ENCODE measurements at regions not wholly inside any gene's neighbourhood (a gene's known extent, or its start where the extent isn't known, plus 50 kb on each side); places are given as distances from the start of the nearest gene placed in this dataset.

DNA sequence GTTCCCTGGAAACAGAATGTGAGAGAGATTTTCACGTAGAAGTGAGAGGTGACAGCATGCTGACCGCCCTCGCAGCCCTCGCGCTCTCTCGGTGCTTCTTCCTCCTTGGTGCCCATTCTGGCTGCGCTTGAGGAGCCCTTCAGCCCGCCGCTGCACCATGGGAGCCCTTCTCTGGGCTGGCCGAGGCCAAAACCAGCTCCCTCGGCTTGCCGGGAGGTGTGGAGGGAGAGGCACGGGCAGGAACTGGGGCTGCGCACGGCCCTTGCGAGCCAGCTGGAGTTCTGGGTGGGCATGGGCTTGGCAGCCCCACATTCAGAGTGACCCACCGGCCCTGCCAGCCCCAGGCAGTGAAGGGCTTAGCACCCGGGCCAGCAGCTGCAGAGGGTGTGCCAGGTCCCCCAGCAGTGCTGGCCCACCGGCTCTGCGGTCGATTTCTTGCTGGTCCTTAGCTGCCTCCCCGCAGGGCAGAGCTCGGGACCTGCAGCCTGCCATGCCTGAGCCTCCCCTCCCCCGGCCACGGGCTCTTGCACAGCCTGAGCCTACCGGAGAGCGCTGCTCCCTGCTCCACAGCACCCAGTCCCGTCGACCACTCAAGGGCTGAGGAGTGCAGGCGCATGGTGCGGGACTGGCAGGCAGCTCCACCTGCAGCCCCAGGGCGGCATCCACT, 888.7 kb upstream of the ZWINT start:
- TF ChIP-seq, protein P1, sequence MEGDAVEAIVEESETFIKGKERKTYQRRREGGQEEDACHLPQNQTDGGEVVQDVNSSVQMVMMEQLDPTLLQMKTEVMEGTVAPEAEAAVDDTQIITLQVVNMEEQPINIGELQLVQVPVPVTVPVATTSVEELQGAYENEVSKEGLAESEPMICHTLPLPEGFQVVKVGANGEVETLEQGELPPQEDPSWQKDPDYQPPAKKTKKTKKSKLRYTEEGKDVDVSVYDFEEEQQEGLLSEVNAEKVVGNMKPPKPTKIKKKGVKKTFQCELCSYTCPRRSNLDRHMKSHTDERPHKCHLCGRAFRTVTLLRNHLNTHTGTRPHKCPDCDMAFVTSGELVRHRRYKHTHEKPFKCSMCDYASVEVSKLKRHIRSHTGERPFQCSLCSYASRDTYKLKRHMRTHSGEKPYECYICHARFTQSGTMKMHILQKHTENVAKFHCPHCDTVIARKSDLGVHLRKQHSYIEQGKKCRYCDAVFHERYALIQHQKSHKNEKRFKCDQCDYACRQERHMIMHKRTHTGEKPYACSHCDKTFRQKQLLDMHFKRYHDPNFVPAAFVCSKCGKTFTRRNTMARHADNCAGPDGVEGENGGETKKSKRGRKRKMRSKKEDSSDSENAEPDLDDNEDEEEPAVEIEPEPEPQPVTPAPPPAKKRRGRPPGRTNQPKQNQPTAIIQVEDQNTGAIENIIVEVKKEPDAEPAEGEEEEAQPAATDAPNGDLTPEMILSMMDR (IDR thresholded peaks at IDR 0.05), result no peak
- TF ChIP-seq JUND (IDR thresholded peaks at IDR 0.05), result no peak
- TF ChIP-seq EP300 (IDR thresholded peaks at IDR 0.05; ENCODE audit: borderline replicate concordance in 1 of 2, low read depth in 1 of 2, low read length in 1 of 2), result no peak
